GM19328 (cell line): ENCODE measurements at regions not wholly inside any gene's neighbourhood (a gene's known extent, or its start where the extent isn't known, plus 50 kb on each side); places are given as distances from the start of the nearest gene placed in this dataset.

Experiments used
- ATAC-seq: cut with Tn5 transposase; IDR thresholded peaks from one replicate; pipeline ENCODE4 v1.9.1; 2021; ENCODE audit warnings: mild to moderate bottlenecking, moderate library complexity; ENCODE audit not compliant: unreplicated experiment

- ATAC-seq, result no peak
These were observed 394.1 kb downstream of the PRDM5 start for GRCh38 chr4:120528428-120528827.

- ATAC-seq, result no peak
These were observed 396.5 kb downstream of the PRDM5 start for GRCh38 chr4:120526033-120526432.

- no peak for ATAC-seq
These were observed 397.4 kb downstream of the PRDM5 start for GRCh38 chr4:120525106-120525505.

GRCh38 chr4:120524237-120524636 lies 398.3 kb downstream of the PRDM5 start:
- no peak for ATAC-seq

- ATAC-seq, result no peak
These were observed 401.8 kb downstream of the PRDM5 start for GRCh38 chr4:120520761-120521160.

- ATAC-seq, result no peak
These were observed 404.6 kb downstream of the PRDM5 start for GRCh38 chr4:120517966-120518365.

GRCh38 chr4:120509719-120510118 lies 412.8 kb downstream of the PRDM5 start:
- no peak for ATAC-seq

- ATAC-seq, result no peak
These were observed 413.3 kb downstream of the PRDM5 start for GRCh38 chr4:120509222-120509621.

GRCh38 chr4:120508036-120508435 lies 414.5 kb downstream of the PRDM5 start:
- ATAC-seq, result no peak

- no peak for ATAC-seq
These were observed 416.0 kb downstream of the PRDM5 start for GRCh38 chr4:120506536-120506935.

- no peak for ATAC-seq
These were observed 423.8 kb downstream of the PRDM5 start for GRCh38 chr4:120498678-120499077.

GRCh38 chr4:120491481-120491880 lies 424.8 kb upstream of the MAD2L1 start:
- ATAC-seq, result no peak

- ATAC-seq, result no peak
These were observed 415.1 kb upstream of the MAD2L1 start for GRCh38 chr4:120481756-120482155.

- ATAC-seq, result no peak
These were observed 405.9 kb upstream of the MAD2L1 start for GRCh38 chr4:120472447-120473131.

- ATAC-seq, result no peak
These were observed 399.8 kb upstream of the MAD2L1 start for GRCh38 chr4:120466429-120466828.

- no peak for ATAC-seq
These were observed 388.1 kb upstream of the MAD2L1 start for GRCh38 chr4:120454788-120455187.

GRCh38 chr4:120452536-120452935 lies 385.9 kb upstream of the MAD2L1 start:
- no peak for ATAC-seq

GRCh38 chr4:120452001-120452400 lies 385.4 kb upstream of the MAD2L1 start:
- no peak for ATAC-seq

- ATAC-seq, result no peak
These were observed 381.1 kb upstream of the MAD2L1 start for GRCh38 chr4:120447774-120448173.

GRCh38 chr4:120446051-120446567 lies 379.5 kb upstream of the MAD2L1 start:
- ATAC-seq, result peak; percentile 82

GRCh38 chr4:120445186-120445585 lies 378.5 kb upstream of the MAD2L1 start:
- no peak for ATAC-seq

- no peak for ATAC-seq
These were observed 376.5 kb upstream of the MAD2L1 start for GRCh38 chr4:120443116-120443515.

GRCh38 chr4:120440730-120441129 lies 374.1 kb upstream of the MAD2L1 start:
- no peak for ATAC-seq
